Transverse colon (tissue), 4 donors: ENCODE measurements at regions not wholly inside any gene's neighbourhood (a gene's known extent, or its start where the extent isn't known, plus 50 kb on each side); places are given as distances from the start of the nearest gene placed in this dataset.

ENCODE experiments used
- EP300 ChIP-seq: sonication (generic); formaldehyde crosslinking; IDR thresholded peaks from one replicate; pipeline ENCODE4 v1.6.1; 2017; ENCODE audit warnings: antibody characterized with exemption, low read depth
- POLR2A ChIP-seq: fragments of 450-650 bp; IDR thresholded peaks from one replicate; pipeline ENCODE4 v1.6.1; 2016; ENCODE audit warnings: antibody characterized with exemption, mild to moderate bottlenecking, moderate library complexity
- POLR2AphosphoS5 ChIP-seq, 3 donors: sonication (generic); formaldehyde crosslinking; IDR thresholded peaks; one replicate each; pipeline ENCODE4 v1.6.1; 2016; ENCODE audit warnings: antibody characterized with exemption in 3 of 3
- TF ChIP-seq, protein P1 (sequence below), 5 experiments: fragments of 200-600 bp in 3 of 5; fragments of 450-650 bp in 2 of 5; sonication (generic) in 3 of 5; IDR thresholded peaks; 1 replicate in 2 of 5; 2 replicates in 3 of 5; pipeline ENCODE4 v1.5.1; 2016 to 2017; ENCODE audit warnings: antibody characterized with exemption in 5 of 5, inconsistent platforms in 3 of 5, mild to moderate bottlenecking in 2 of 5, moderate library complexity in 1 of 5

DNA sequence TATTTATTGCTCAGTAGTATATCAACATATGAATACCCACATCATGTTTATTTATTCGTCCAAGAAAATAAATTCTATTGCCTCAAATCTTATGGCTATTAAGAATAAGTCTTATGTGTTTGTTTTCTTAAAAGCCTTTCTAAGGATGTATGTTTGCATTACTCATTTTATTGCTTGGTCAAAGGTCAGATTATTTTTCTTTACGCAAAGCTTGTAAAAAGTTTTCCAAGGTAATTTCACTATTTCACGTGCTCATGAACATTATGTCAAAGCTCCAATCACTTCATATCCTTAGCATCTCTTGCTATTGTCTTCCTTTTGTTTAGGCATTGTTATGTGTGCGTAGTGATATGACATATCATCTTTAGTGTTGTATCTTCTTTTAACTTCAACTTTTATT lies 258.5 kb upstream of the FSTL5 start:
- TF ChIP-seq, protein P1, sequence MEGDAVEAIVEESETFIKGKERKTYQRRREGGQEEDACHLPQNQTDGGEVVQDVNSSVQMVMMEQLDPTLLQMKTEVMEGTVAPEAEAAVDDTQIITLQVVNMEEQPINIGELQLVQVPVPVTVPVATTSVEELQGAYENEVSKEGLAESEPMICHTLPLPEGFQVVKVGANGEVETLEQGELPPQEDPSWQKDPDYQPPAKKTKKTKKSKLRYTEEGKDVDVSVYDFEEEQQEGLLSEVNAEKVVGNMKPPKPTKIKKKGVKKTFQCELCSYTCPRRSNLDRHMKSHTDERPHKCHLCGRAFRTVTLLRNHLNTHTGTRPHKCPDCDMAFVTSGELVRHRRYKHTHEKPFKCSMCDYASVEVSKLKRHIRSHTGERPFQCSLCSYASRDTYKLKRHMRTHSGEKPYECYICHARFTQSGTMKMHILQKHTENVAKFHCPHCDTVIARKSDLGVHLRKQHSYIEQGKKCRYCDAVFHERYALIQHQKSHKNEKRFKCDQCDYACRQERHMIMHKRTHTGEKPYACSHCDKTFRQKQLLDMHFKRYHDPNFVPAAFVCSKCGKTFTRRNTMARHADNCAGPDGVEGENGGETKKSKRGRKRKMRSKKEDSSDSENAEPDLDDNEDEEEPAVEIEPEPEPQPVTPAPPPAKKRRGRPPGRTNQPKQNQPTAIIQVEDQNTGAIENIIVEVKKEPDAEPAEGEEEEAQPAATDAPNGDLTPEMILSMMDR (IDR thresholded peaks at IDR 0.05) = no peak
- TF ChIP-seq POLR2AphosphoS5 (IDR thresholded peaks at IDR 0.05) = no peak
- no peak for TF ChIP-seq POLR2A
- no peak for TF ChIP-seq EP300
